HCT116 (cell line): ENCODE measurements at regions not wholly inside any gene's neighbourhood (a gene's known extent, or its start where the extent isn't known, plus 50 kb on each side); places are given as distances from the start of the nearest gene placed in this dataset.

Source experiments
- EZH2 ChIP-seq: fragments of 200-600 bp; sonication (generic); IDR thresholded peaks from 2 replicates; pipeline ENCODE4 v1.6.1; 2017; ENCODE audit warnings: antibody characterized with exemption, mixed run types
- POLR2A ChIP-seq: IDR thresholded peaks from 2 replicates; pipeline ENCODE4 v1.7.0; 2011; ENCODE audit warnings: borderline replicate concordance; ENCODE audit not compliant: insufficient read depth, insufficient read length; ENCODE audit errors: extremely low read depth
- POLR2AphosphoS5 ChIP-seq: IDR thresholded peaks from 2 replicates; pipeline ENCODE4 v1.6.1; 2011; ENCODE audit warnings: mild to moderate bottlenecking, low read depth, low read length, moderate library complexity
- RAD21 ChIP-seq: IDR thresholded peaks from 2 replicates; pipeline ENCODE4 v1.6.1; 2012; ENCODE audit warnings: low read depth, mild to moderate bottlenecking
- SP1 ChIP-seq: IDR thresholded peaks from 2 replicates; pipeline ENCODE4 v1.6.1; 2012; ENCODE audit warnings: low read depth
- ZFX ChIP-seq: fragments of 450-650 bp; IDR thresholded peaks from 2 replicates; pipeline ENCODE4 v1.6.1; 2017
- TF ChIP-seq, protein P1 (sequence below): IDR thresholded peaks from 2 replicates; pipeline ENCODE4 v1.6.1; 2012; ENCODE audit warnings: low read depth
- TF ChIP-seq, protein P2 (sequence below), 3 experiments: fragments of 200-600 bp in 1 of 3; sonication (generic) in 1 of 3; IDR thresholded peaks in 2 of 3; conservative IDR thresholded peaks in 1 of 3; 2 replicates each; pipeline ENCODE4 v1.5.1; 2012 to 2017; ENCODE audit warnings: low read depth in 2 of 3, low read length in 2 of 3, antibody characterized with exemption in 1 of 3, borderline replicate concordance in 1 of 3, control low read depth in 1 of 3, mild to moderate bottlenecking in 1 of 3, mixed read lengths in 1 of 3, mixed run types in 1 of 3, moderate library complexity in 1 of 3; ENCODE audit not compliant: insufficient read depth in 1 of 3

- TF ChIP-seq EZH2 = no peak
- TF ChIP-seq RAD21 = no peak
- TF ChIP-seq ZFX = no peak
- TF ChIP-seq, protein P1, sequence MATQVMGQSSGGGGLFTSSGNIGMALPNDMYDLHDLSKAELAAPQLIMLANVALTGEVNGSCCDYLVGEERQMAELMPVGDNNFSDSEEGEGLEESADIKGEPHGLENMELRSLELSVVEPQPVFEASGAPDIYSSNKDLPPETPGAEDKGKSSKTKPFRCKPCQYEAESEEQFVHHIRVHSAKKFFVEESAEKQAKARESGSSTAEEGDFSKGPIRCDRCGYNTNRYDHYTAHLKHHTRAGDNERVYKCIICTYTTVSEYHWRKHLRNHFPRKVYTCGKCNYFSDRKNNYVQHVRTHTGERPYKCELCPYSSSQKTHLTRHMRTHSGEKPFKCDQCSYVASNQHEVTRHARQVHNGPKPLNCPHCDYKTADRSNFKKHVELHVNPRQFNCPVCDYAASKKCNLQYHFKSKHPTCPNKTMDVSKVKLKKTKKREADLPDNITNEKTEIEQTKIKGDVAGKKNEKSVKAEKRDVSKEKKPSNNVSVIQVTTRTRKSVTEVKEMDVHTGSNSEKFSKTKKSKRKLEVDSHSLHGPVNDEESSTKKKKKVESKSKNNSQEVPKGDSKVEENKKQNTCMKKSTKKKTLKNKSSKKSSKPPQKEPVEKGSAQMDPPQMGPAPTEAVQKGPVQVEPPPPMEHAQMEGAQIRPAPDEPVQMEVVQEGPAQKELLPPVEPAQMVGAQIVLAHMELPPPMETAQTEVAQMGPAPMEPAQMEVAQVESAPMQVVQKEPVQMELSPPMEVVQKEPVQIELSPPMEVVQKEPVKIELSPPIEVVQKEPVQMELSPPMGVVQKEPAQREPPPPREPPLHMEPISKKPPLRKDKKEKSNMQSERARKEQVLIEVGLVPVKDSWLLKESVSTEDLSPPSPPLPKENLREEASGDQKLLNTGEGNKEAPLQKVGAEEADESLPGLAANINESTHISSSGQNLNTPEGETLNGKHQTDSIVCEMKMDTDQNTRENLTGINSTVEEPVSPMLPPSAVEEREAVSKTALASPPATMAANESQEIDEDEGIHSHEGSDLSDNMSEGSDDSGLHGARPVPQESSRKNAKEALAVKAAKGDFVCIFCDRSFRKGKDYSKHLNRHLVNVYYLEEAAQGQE = no peak
- no peak for TF ChIP-seq POLR2A
- TF ChIP-seq, protein P2, sequence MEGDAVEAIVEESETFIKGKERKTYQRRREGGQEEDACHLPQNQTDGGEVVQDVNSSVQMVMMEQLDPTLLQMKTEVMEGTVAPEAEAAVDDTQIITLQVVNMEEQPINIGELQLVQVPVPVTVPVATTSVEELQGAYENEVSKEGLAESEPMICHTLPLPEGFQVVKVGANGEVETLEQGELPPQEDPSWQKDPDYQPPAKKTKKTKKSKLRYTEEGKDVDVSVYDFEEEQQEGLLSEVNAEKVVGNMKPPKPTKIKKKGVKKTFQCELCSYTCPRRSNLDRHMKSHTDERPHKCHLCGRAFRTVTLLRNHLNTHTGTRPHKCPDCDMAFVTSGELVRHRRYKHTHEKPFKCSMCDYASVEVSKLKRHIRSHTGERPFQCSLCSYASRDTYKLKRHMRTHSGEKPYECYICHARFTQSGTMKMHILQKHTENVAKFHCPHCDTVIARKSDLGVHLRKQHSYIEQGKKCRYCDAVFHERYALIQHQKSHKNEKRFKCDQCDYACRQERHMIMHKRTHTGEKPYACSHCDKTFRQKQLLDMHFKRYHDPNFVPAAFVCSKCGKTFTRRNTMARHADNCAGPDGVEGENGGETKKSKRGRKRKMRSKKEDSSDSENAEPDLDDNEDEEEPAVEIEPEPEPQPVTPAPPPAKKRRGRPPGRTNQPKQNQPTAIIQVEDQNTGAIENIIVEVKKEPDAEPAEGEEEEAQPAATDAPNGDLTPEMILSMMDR (IDR thresholded peaks at IDR 0.05 in 2 of 3, conservative IDR thresholded peaks at IDR 0.05 in 1 of 3; ENCODE audit: borderline replicate concordance in 1 of 3, insufficient read depth in 1 of 3, low read depth in 2 of 3, low read length in 2 of 3) = no peak
- no peak for TF ChIP-seq SP1
- no peak for TF ChIP-seq POLR2AphosphoS5
Measured at GRCh38 chr12:107567876-107568619, 117.6 kb upstream of the PWP1 start.
